Rectal smooth muscle tissue (tissue), 1 donor: ENCODE measurements at regions not wholly inside any gene's neighbourhood (a gene's known extent, or its start where the extent isn't known, plus 50 kb on each side); places are given as distances from the start of the nearest gene placed in this dataset.

ENCODE experiments used
- H3K27ac ChIP-seq: one replicate; pipeline ENCODE4 v1.7.0; 2013; ENCODE audit warnings: low read depth, low read length, inconsistent platforms
- H3K27me3 ChIP-seq: one replicate; pipeline ENCODE4 v1.7.0; 2013; ENCODE audit warnings: low read length; ENCODE audit not compliant: control insufficient read depth, insufficient read depth
- H3K36me3 ChIP-seq: one replicate; pipeline ENCODE4 v1.7.0; 2013; ENCODE audit warnings: low read length; ENCODE audit not compliant: control insufficient read depth, insufficient read depth
- H3K4me1 ChIP-seq: one replicate; pipeline ENCODE4 v1.7.0; 2013; ENCODE audit warnings: low read length; ENCODE audit not compliant: control insufficient read depth, insufficient read depth
- H3K4me3 ChIP-seq: one replicate; pipeline ENCODE4 v1.7.0; 2013; ENCODE audit warnings: low read length
- H3K9ac ChIP-seq: one replicate; pipeline ENCODE4 v1.7.0; 2013; ENCODE audit warnings: low read length

- Histone ChIP-seq H3K27ac (no peak overlapping the region), H3K27me3 (no peaks in the 10 kb centered on the region), H3K9ac (no peak overlapping the region), H3K36me3 (no peaks in the 10 kb centered on the region), H3K4me3 (no peak overlapping the region), H3K4me1 (no peaks in the 10 kb centered on the region)
Observed at GRCh38 chr21:15319727-15320126, 254.9 kb upstream of the NRIP1 start.

DNA sequence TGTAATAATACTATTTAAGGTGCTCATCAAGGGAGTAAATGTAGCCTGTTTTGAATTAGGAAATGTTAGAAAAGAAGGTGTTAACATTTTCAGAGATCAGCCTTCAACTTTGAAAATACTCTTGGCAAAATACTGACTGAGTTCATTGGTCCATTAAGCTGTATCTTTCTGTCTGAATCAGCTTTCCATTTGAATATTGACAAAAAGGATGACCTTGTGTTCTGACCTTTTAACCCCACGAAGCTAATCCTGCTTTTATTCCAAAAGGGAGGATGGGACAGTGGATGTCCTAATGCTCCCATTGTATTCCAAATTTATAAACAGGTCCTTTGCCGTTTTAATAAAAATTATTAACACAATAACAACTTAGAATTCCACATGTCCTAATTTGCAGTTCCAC, 259.7 kb upstream of the NRIP1 start:
- H3K4me3 ChIP-seq = no peak overlapping the region
- no peaks in the 10 kb centered on the region for H3K4me1 ChIP-seq
- H3K27me3 ChIP-seq = no peaks in the 10 kb centered on the region
- no peaks in the 10 kb centered on the region for H3K36me3 ChIP-seq
- H3K9ac ChIP-seq = no peak overlapping the region
- no peak overlapping the region for H3K27ac ChIP-seq

- no peak overlapping the region for H3K27ac ChIP-seq
- H3K4me1 ChIP-seq = no peaks in the 10 kb centered on the region
- no peak overlapping the region for H3K9ac ChIP-seq
- no peaks in the 10 kb centered on the region for H3K27me3 ChIP-seq
- no peaks in the 10 kb centered on the region for H3K36me3 ChIP-seq
- no peak overlapping the region for H3K4me3 ChIP-seq
Observed at GRCh38 chr21:15326032-15326867, 261.4 kb upstream of the NRIP1 start.

- H3K36me3 ChIP-seq = no peaks in the 10 kb centered on the region
- no peak overlapping the region for H3K9ac ChIP-seq
- no peaks in the 10 kb centered on the region for H3K27me3 ChIP-seq
- H3K27ac ChIP-seq = no peak overlapping the region
- no peak overlapping the region for H3K4me3 ChIP-seq
- no peaks in the 10 kb centered on the region for H3K4me1 ChIP-seq
Observed at GRCh38 chr21:15327637-15328265, 263.0 kb upstream of the NRIP1 start.

DNA sequence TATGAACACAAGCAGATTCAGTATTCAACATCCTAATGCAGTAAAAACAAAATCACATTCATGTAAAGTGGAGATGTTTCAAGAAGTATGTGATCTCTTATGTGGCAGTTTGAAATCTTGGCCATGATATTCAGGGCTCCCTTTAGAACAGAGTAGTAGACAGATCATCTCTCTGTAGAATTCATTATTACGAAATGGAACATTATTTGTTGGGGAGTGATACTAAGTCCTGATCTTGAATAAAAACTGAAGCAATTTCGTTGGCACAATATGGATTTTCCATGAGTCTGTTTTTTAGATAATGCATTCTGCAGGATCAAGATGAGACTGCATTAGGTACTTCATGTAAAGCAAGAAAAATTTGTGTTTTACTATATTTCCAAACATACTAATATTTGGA, 264.4 kb upstream of the NRIP1 start:
- Histone ChIP-seq H3K4me1 (no peaks in the 10 kb centered on the region), H3K27ac (no peak overlapping the region), H3K9ac (no peak overlapping the region), H3K4me3 (no peak overlapping the region), H3K36me3 (no peaks in the 10 kb centered on the region), H3K27me3 (no peaks in the 10 kb centered on the region)

DNA sequence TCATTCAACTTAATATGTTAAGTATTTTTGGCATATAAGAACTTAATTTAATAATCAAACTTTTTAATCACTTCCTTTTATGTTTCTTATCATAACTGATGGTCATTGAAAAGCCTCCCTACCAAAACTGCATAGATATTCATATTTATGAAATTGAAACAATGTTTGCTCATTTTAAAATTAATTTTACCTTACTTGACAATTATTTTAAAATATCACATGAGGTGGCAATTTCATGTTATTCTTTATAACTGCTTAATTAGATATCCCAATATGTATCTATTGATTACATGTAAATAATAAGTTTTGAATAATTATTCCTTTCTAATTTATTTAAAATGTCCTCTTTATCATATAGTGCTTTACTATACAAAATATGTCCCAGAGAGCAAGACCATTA, 266.1 kb upstream of the NRIP1 start:
- Histone ChIP-seq H3K27me3 (no peaks in the 10 kb centered on the region), H3K27ac (no peak overlapping the region), H3K9ac (no peak overlapping the region), H3K4me3 (no peak overlapping the region), H3K36me3 (no peaks in the 10 kb centered on the region), H3K4me1 (no peaks in the 10 kb centered on the region)

- Histone ChIP-seq H3K36me3 (no peaks in the 10 kb centered on the region), H3K4me3 (no peak overlapping the region), H3K4me1 (no peaks in the 10 kb centered on the region), H3K27me3 (no peaks in the 10 kb centered on the region), H3K27ac (no peak overlapping the region), H3K9ac (no peak overlapping the region)
Observed at GRCh38 chr21:15332572-15332971, 267.8 kb upstream of the NRIP1 start.

DNA sequence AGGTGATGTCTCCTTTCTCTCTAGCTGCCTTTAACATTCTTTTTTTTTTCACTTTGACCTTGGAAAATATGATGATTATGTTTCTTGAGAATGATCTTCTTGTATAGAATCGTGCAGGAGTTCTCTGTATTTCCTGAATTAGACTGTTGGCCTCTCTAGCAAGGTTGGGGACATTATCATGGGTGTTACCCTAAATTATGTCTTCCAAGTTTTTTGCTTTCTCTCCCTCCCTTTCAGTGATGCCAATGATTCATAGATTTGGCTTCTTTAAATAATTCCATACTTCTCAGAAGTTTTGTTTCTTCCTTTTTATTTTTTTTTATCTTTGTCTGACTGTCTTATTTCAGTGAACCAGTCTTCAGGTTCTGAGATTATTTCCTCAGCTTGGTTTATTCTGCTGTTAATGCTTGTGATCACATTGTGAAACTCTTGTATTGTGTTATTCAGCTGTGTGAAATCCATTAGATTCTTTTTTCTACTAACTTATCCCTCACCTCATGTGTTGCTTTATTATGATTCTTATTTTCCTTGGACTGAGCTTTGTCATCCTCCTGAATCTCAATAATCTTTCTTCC, 268.4 kb upstream of the NRIP1 start:
- H3K9ac ChIP-seq = no peak overlapping the region
- H3K36me3 ChIP-seq = no peaks in the 10 kb centered on the region
- no peaks in the 10 kb centered on the region for H3K4me1 ChIP-seq
- H3K27me3 ChIP-seq = no peaks in the 10 kb centered on the region
- H3K4me3 ChIP-seq = no peak overlapping the region
- H3K27ac ChIP-seq = no peak overlapping the region

DNA sequence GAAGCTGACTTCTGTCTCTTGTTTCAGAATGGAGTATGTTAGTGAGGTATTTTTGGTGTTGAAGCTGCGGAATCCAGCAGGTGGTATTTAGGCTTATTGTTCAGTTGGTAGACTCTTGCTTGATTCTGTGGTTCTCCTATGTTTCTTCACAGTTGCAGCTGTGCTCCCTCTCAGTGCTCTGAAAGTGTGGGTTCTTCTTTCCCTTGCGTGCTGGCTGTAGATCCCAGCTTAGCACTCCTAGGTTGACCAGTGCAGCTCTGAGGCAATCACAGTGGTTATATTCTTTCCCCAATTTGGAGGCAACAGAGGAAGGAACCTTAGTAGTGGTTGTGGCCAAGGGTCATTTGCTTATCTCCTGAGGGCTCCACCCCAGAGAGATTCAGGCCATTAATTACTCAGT, 269.2 kb upstream of the NRIP1 start:
- H3K4me1 ChIP-seq = no peaks in the 10 kb centered on the region
- no peak overlapping the region for H3K9ac ChIP-seq
- no peaks in the 10 kb centered on the region for H3K27me3 ChIP-seq
- no peak overlapping the region for H3K4me3 ChIP-seq
- no peaks in the 10 kb centered on the region for H3K36me3 ChIP-seq
- H3K27ac ChIP-seq = no peak overlapping the region

DNA sequence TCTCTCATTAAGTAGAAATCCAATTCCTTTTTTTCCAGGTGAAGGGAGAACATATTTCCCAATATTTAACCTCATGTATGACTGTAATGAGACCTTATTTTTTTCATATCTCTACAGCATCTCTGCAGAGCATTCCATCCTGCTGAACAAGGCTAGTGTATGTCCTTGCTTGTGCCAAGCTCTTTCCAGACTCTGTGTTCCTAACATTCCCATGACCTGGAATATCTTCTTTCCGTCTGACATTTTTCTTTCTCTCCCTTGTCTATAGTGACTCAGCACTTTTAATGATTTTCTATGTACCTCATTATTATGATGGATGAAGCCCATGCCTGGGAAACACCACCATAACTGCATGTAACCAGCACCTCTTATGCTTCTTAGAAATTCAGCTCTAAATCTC, 278.3 kb upstream of the NRIP1 start:
- no peak overlapping the region for H3K4me3 ChIP-seq

GRCh38 chr21:15352009-15352408, 287.2 kb upstream of the NRIP1 start:
- H3K4me3 ChIP-seq = no peak overlapping the region
- no peak overlapping the region for H3K27ac ChIP-seq
- H3K36me3 ChIP-seq = no peaks in the 10 kb centered on the region
- H3K27me3 ChIP-seq = no peaks in the 10 kb centered on the region
- H3K4me1 ChIP-seq = no peaks in the 10 kb centered on the region
- no peak overlapping the region for H3K9ac ChIP-seq

More for the DNA sequence above, 278.3 kb upstream of the NRIP1 start:
- peaks cover 3% of the 10 kb centered on the region for H3K4me1 ChIP-seq
- no peak overlapping the region for H3K27ac ChIP-seq
- no peak overlapping the region for H3K9ac ChIP-seq
- no peaks in the 10 kb centered on the region for H3K27me3 ChIP-seq
- no peaks in the 10 kb centered on the region for H3K36me3 ChIP-seq

DNA sequence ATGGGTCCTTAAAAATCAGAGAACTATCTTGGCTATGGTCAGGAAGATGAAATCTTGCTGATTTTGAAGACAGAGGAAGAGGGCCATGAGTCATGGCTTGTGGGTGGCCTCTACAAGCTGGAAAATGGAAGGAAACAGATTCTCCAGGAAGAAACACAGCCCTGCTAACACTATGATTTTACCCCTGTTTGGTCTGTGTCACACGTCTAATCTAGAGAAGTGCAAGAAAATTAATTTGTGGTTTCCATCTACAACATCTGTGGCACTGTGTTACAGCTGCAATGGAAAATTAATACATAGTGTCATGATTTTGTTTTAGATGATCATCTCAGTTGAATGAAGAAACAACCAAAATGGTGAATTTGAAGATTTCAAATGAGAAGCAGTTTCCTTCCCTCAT, 288.7 kb upstream of the NRIP1 start:
- H3K36me3 ChIP-seq = no peaks in the 10 kb centered on the region
- no peaks in the 10 kb centered on the region for H3K4me1 ChIP-seq
- H3K27me3 ChIP-seq = no peaks in the 10 kb centered on the region
- no peak overlapping the region for H3K4me3 ChIP-seq
- H3K9ac ChIP-seq = no peak overlapping the region
- H3K27ac ChIP-seq = no peak overlapping the region

DNA sequence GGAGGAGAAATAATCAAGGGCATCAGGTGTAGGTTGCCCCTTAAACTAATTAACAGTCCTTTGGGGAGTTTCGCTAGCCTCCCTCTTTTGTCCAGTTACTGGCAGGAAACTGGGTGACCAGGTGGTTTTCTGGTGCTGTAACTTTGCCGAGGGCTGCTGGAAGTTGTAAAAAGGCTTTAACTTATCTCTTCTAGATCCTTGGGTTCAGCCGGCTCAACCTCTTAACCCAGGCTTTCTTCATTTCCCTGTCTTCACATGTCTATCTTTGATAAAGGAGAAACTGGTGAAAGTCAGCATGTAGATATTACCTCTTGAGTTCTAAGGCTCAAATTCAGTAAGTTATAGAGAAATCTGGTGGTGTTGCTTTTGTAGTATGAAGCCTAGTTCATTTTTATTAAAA, 289.7 kb upstream of the NRIP1 start:
- no peak overlapping the region for H3K9ac ChIP-seq
- H3K4me1 ChIP-seq = no peaks in the 10 kb centered on the region
- H3K27ac ChIP-seq = no peak overlapping the region
- H3K4me3 ChIP-seq = no peak overlapping the region
- H3K27me3 ChIP-seq = no peaks in the 10 kb centered on the region
- no peaks in the 10 kb centered on the region for H3K36me3 ChIP-seq
